ENCODE measurements at regions not wholly inside any gene's neighbourhood (a gene's known extent, or its start where the extent isn't known, plus 50 kb on each side); places are given as distances from the start of the nearest gene placed in this dataset.

DNA sequence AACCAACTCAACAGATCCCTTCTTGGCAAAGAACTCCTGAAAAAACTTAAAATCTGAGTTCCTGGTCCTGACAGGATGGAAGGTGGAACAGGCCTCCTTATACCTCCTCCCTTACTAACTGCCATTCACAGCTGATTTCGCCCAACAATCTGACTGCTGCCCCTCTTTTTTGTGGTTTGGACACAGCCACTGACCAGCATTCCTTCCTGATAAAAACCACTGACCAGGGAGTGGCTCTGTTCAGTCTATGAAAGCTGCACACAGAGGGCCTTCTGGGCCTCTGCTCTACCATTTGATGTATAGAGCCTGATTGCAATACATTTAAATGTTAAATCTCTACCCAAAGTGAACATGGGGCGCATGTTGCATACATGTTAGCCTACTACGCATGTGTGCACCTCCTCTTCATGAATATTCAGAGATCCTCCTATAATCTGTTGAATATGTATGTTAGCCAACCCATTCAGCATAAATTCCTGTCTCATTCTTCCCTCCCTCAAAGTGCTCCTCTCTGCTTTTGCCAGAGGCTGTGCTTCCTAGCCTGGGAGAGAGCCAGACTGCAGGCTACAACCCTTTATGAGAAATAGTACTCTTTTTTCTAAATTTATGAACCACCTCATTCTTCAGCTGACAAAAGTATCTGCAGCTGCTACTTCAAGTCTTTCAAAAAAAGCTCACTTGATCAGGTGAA lies 93.7 kb upstream of the MRPS30 start:
- no peak for TF ChIP-seq TEAD4 (IDR thresholded peaks at IDR 0.05; ENCODE audit: borderline replicate concordance, insufficient read depth)
- TF ChIP-seq, protein P1, sequence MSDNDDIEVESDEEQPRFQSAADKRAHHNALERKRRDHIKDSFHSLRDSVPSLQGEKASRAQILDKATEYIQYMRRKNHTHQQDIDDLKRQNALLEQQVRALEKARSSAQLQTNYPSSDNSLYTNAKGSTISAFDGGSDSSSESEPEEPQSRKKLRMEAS (IDR thresholded peaks at IDR 0.05; ENCODE audit: low read depth): no peak
- no peak for TF ChIP-seq POLR2AphosphoS5 (IDR thresholded peaks at IDR 0.05; ENCODE audit: low read depth, low read length)
- TF ChIP-seq, protein P2, sequence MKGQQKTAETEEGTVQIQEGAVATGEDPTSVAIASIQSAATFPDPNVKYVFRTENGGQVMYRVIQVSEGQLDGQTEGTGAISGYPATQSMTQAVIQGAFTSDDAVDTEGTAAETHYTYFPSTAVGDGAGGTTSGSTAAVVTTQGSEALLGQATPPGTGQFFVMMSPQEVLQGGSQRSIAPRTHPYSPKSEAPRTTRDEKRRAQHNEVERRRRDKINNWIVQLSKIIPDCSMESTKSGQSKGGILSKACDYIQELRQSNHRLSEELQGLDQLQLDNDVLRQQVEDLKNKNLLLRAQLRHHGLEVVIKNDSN (IDR thresholded peaks at IDR 0.05; ENCODE audit: borderline replicate concordance, low read depth): no peak
- no peak for TF ChIP-seq JUND (IDR thresholded peaks at IDR 0.05)
- TF ChIP-seq, protein P3, sequence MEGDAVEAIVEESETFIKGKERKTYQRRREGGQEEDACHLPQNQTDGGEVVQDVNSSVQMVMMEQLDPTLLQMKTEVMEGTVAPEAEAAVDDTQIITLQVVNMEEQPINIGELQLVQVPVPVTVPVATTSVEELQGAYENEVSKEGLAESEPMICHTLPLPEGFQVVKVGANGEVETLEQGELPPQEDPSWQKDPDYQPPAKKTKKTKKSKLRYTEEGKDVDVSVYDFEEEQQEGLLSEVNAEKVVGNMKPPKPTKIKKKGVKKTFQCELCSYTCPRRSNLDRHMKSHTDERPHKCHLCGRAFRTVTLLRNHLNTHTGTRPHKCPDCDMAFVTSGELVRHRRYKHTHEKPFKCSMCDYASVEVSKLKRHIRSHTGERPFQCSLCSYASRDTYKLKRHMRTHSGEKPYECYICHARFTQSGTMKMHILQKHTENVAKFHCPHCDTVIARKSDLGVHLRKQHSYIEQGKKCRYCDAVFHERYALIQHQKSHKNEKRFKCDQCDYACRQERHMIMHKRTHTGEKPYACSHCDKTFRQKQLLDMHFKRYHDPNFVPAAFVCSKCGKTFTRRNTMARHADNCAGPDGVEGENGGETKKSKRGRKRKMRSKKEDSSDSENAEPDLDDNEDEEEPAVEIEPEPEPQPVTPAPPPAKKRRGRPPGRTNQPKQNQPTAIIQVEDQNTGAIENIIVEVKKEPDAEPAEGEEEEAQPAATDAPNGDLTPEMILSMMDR (IDR thresholded peaks at IDR 0.05): no peak
- no peak for TF ChIP-seq RAD21 (IDR thresholded peaks at IDR 0.05; ENCODE audit: low read length)
- no peak for TF ChIP-seq EP300 (IDR thresholded peaks at IDR 0.05; ENCODE audit: borderline replicate concordance in 1 of 2, low read depth in 1 of 2, low read length in 1 of 2)
- no peak for TF ChIP-seq RFX5 (IDR thresholded peaks at IDR 0.05; ENCODE audit: low read length)
- no peak for TF ChIP-seq ZBTB33 (IDR thresholded peaks at IDR 0.05; ENCODE audit: borderline replicate concordance, low read depth)
- no peak for TF ChIP-seq YY1 (IDR thresholded peaks at IDR 0.05; ENCODE audit: low read depth)
